H9 (cell line): ENCODE measurements at regions not wholly inside any gene's neighbourhood (a gene's known extent, or its start where the extent isn't known, plus 50 kb on each side); places are given as distances from the start of the nearest gene placed in this dataset.

Experiments
- DNase-seq: peaks from one replicate; pipeline ENCODE4 v3.0.0-alpha.2; 2017
- H2AFZ ChIP-seq: one replicate; pipeline ENCODE4 v1.6.1; 2013; ENCODE audit warnings: mild to moderate bottlenecking, low read length, control low read depth, moderate library complexity
- H2AK5ac ChIP-seq: 2 replicates; pipeline ENCODE4 v1.6.1; 2013; ENCODE audit warnings: low read length, control low read depth, mixed read lengths; ENCODE audit not compliant: insufficient read length
- H2BK120ac ChIP-seq: one replicate; pipeline ENCODE4 v1.6.1; 2013; ENCODE audit warnings: low read depth, mild to moderate bottlenecking, low read length, control low read depth, inconsistent platforms; ENCODE audit not compliant: poor library complexity, severe bottlenecking
- H2BK12ac ChIP-seq: 2 replicates; pipeline ENCODE4 v1.6.1; 2013; ENCODE audit warnings: low read length, control low read depth, mixed read lengths, low read depth; ENCODE audit not compliant: insufficient read length
- H2BK15ac ChIP-seq: 2 replicates; pipeline ENCODE4 v1.6.1; 2013; ENCODE audit warnings: low read depth, low read length, control low read depth
- H2BK20ac ChIP-seq: one replicate; pipeline ENCODE4 v1.6.1; 2013; ENCODE audit warnings: low read depth, mild to moderate bottlenecking, low read length, control low read depth, inconsistent platforms; ENCODE audit not compliant: poor library complexity, severe bottlenecking
- H2BK5ac ChIP-seq: 2 replicates; pipeline ENCODE4 v1.6.1; 2013; ENCODE audit warnings: low read length, control low read depth, mixed read lengths; ENCODE audit not compliant: insufficient read length
- H3K14ac ChIP-seq: 2 replicates; pipeline ENCODE4 v1.6.1; 2013; ENCODE audit warnings: low read length, control low read depth; ENCODE audit not compliant: insufficient read depth
- H3K18ac ChIP-seq: 2 replicates; pipeline ENCODE4 v1.6.1; 2013; ENCODE audit warnings: low read depth, mild to moderate bottlenecking, mixed read lengths, low read length, control low read depth; ENCODE audit not compliant: insufficient read length
- H3K23ac ChIP-seq: 2 replicates; pipeline ENCODE4 v1.6.1; 2013; ENCODE audit warnings: low read length, control low read depth, mixed read lengths, low read depth; ENCODE audit not compliant: insufficient read length
- H3K23me2 ChIP-seq: 2 replicates; pipeline ENCODE4 v1.6.1; 2013; ENCODE audit warnings: low read depth, mild to moderate bottlenecking, mixed read lengths, low read length, control low read depth; ENCODE audit not compliant: insufficient read length, poor library complexity, severe bottlenecking
- H3K27ac ChIP-seq: 2 replicates; pipeline ENCODE4 v1.5.1; 2013; ENCODE audit warnings: low read length, control low read depth, mixed read lengths, low read depth; ENCODE audit not compliant: insufficient read length
- H3K27me3 ChIP-seq: 2 replicates; pipeline ENCODE4 v1.6.1; 2013; ENCODE audit warnings: low read length, control low read depth, inconsistent platforms; ENCODE audit not compliant: insufficient read depth
- H3K4ac ChIP-seq: 2 replicates; pipeline ENCODE4 v1.6.1; 2013; ENCODE audit warnings: low read depth, mild to moderate bottlenecking, control low read depth, inconsistent platforms, low read length, moderate library complexity
- H3K4me1 ChIP-seq: 2 replicates; pipeline ENCODE4 v1.6.1; 2013; ENCODE audit warnings: low read length, control low read depth, inconsistent platforms; ENCODE audit not compliant: insufficient read depth
- H3K4me2 ChIP-seq: 2 replicates; pipeline ENCODE4 v1.6.1; 2013; ENCODE audit warnings: low read length, control low read depth, mixed read lengths; ENCODE audit not compliant: insufficient read length, insufficient read depth
- H3K56ac ChIP-seq: 2 replicates; pipeline ENCODE4 v1.6.1; 2013; ENCODE audit warnings: low read depth, mild to moderate bottlenecking, mixed read lengths, low read length, control low read depth; ENCODE audit not compliant: insufficient read length
- H3K79me1 ChIP-seq: 2 replicates; pipeline ENCODE4 v1.6.1; 2013; ENCODE audit warnings: low read depth, mild to moderate bottlenecking, moderate library complexity, low read length, control low read depth, inconsistent platforms; ENCODE audit not compliant: insufficient read depth, poor library complexity, severe bottlenecking
- H3K79me2 ChIP-seq: 2 replicates; pipeline ENCODE4 v1.6.1; 2013; ENCODE audit warnings: low read length, control low read depth, inconsistent platforms; ENCODE audit not compliant: insufficient read depth
- H3K9ac ChIP-seq: 2 replicates; pipeline ENCODE4 v1.6.1; 2013; ENCODE audit warnings: low read length, control low read depth, mixed read lengths; ENCODE audit not compliant: insufficient read length; ENCODE audit errors: extremely low read depth
- H3K9me3 ChIP-seq: one replicate; pipeline ENCODE4 v1.6.1; 2013; ENCODE audit warnings: low read depth, low read length, inconsistent platforms; ENCODE audit not compliant: control insufficient read depth
- H3T11ph ChIP-seq: one replicate; pipeline ENCODE4 v1.6.1; 2013; ENCODE audit warnings: mild to moderate bottlenecking, low read length, control low read depth, inconsistent platforms
- H4K20me1 ChIP-seq: one replicate; pipeline ENCODE4 v1.6.1; 2013; ENCODE audit not compliant: control insufficient read depth, insufficient read length, insufficient read depth
- H4K5ac ChIP-seq: 2 replicates; pipeline ENCODE4 v1.6.1; 2013; ENCODE audit warnings: low read depth, mild to moderate bottlenecking, mixed read lengths, low read length, control low read depth; ENCODE audit not compliant: insufficient read length
- H4K8ac ChIP-seq: replicated peaks from 2 replicates; pipeline ENCODE4 v1.6.1; 2013; ENCODE audit warnings: low read length, control low read depth, mixed read lengths, low read depth; ENCODE audit not compliant: insufficient read length
- H4K91ac ChIP-seq: 2 replicates; pipeline ENCODE4 v1.6.1; 2013; ENCODE audit warnings: low read depth, mild to moderate bottlenecking, moderate library complexity, mixed read lengths, low read length, control low read depth; ENCODE audit not compliant: insufficient read length
- H3K27ac Mint-ChIP-seq, 3 experiments: 2 replicates in 2 of 3; 3 replicates in 1 of 3; pipeline ENCODE4 v1.8.0; 2020 to 2021; ENCODE audit warnings: mixed read lengths in 3 of 3, mild to moderate bottlenecking in 1 of 3, moderate library complexity in 1 of 3
- H3K27me3 Mint-ChIP-seq: 2 replicates; pipeline ENCODE4 v1.8.0; 2021; ENCODE audit warnings: low read depth, mild to moderate bottlenecking, moderate library complexity, mixed read lengths
- H3K36me3 Mint-ChIP-seq, 3 experiments: 2 replicates in 2 of 3; 3 replicates in 1 of 3; pipeline ENCODE4 v1.8.0; 2020 to 2021; ENCODE audit warnings: low read depth in 3 of 3, mixed read lengths in 3 of 3; ENCODE audit not compliant: insufficient read depth in 1 of 3
- H3K4me1 Mint-ChIP-seq, 2 experiments: 2 replicates each; pipeline ENCODE4 v1.8.0; 2020; ENCODE audit warnings: mixed read lengths in 2 of 2
- H3K4me3 Mint-ChIP-seq, 2 experiments: 2 replicates in 1 of 2; 3 replicates in 1 of 2; pipeline ENCODE4 v1.8.0; 2020 to 2021; ENCODE audit warnings: mild to moderate bottlenecking in 2 of 2, mixed read lengths in 2 of 2, moderate library complexity in 1 of 2
- H3K9me3 Mint-ChIP-seq, 2 experiments: 2 replicates in 1 of 2; 3 replicates in 1 of 2; pipeline ENCODE4 v1.8.0; 2020; ENCODE audit warnings: mild to moderate bottlenecking in 2 of 2, mixed read lengths in 2 of 2, moderate library complexity in 1 of 2
- WGBS: extraction: QIAGEN DNeasy Blood & Tissue Kit; methylation state at CpG from one replicate; pipeline ENCODE4 v1.1.7; 2013; ENCODE audit warnings: missing lambda C conversion rate, low lambda C conversion rate, mixed read lengths; ENCODE audit not compliant: insufficient read length; ENCODE audit errors: extremely low coverage; 5-methylcytosine and 5-hydroxymethylcytosine counted together
- TF ChIP-seq, protein P1 (sequence below): fragments of 200-600 bp; sonication (generic); conservative IDR thresholded peaks from 3 replicates; pipeline ENCODE4 v1.8.0; 2021; ENCODE audit warnings: antibody characterized with exemption, mild to moderate bottlenecking

DNA sequence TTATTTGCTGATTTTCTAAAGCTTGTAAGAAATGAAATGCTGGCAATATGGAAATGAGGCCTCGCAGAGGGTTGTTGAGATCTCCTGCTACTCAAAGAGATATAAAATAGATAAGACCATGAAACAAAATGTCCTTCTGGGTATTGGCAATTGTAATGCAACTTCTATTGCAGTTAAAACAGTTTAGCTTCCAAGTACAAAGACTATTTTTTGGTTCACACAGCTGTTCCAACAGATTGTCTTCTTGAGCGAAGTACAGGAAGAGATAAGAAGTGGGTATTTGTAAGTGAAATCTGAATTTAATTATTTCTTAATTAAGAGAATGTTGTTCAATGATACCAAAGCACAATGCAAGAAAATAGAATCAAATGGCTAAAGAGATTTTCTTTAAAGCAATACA, 801.5 kb upstream of the GBE1 start:
- no peak overlapping the region for H3K14ac ChIP-seq
- no peaks in the 10 kb centered on the region for H3K79me2 ChIP-seq
- H3K9me3 Mint-ChIP-seq: no peaks in the 10 kb centered on the region
- H2AFZ ChIP-seq: no peak overlapping the region
- no peaks in the 10 kb centered on the region for H3K27me3 ChIP-seq
- H3K27me3 Mint-ChIP-seq: no peaks in the 10 kb centered on the region
- no peaks in the 10 kb centered on the region for H3K23me2 ChIP-seq
- H2BK15ac ChIP-seq: no peak overlapping the region
- no peak overlapping the region for H4K91ac ChIP-seq
- H3K27ac ChIP-seq: no peak overlapping the region
- no peak overlapping the region for H4K5ac ChIP-seq
- no peaks in the 10 kb centered on the region for H3K4me1 ChIP-seq
- H3K4ac ChIP-seq: no peak overlapping the region
- TF ChIP-seq, protein P1, sequence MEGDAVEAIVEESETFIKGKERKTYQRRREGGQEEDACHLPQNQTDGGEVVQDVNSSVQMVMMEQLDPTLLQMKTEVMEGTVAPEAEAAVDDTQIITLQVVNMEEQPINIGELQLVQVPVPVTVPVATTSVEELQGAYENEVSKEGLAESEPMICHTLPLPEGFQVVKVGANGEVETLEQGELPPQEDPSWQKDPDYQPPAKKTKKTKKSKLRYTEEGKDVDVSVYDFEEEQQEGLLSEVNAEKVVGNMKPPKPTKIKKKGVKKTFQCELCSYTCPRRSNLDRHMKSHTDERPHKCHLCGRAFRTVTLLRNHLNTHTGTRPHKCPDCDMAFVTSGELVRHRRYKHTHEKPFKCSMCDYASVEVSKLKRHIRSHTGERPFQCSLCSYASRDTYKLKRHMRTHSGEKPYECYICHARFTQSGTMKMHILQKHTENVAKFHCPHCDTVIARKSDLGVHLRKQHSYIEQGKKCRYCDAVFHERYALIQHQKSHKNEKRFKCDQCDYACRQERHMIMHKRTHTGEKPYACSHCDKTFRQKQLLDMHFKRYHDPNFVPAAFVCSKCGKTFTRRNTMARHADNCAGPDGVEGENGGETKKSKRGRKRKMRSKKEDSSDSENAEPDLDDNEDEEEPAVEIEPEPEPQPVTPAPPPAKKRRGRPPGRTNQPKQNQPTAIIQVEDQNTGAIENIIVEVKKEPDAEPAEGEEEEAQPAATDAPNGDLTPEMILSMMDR: no peak
- H3K36me3 Mint-ChIP-seq: no peaks in the 10 kb centered on the region
- H4K8ac ChIP-seq: no peak overlapping the region
- H2BK20ac ChIP-seq: no peak overlapping the region
- H3T11ph ChIP-seq: no peak overlapping the region
- H3K27ac Mint-ChIP-seq: no peak overlapping the region
- H3K4me1 Mint-ChIP-seq: peaks cover 4% of the 10 kb centered on the region in 2 experiments
- H2BK5ac ChIP-seq: no peak overlapping the region
- no peak overlapping the region for H3K4me2 ChIP-seq
- WGBS: no CpG with 5 or more reads among the region's 2 CpGs
- no peak overlapping the region for H3K56ac ChIP-seq
- H3K23ac ChIP-seq: no peak overlapping the region
- no peaks in the 10 kb centered on the region for H4K20me1 ChIP-seq
- H2BK12ac ChIP-seq: no peak overlapping the region
- no peak overlapping the region for H3K9ac ChIP-seq
- H3K79me1 ChIP-seq: no peaks in the 10 kb centered on the region
- H3K4me3 Mint-ChIP-seq: no peak overlapping the region
- no peaks in the 10 kb centered on the region for H3K9me3 ChIP-seq
- no peak overlapping the region for H2BK120ac ChIP-seq
- H2AK5ac ChIP-seq: no peak overlapping the region
- no peak for DNase-seq
- no peak overlapping the region for H3K18ac ChIP-seq
